H1 (cell line): ENCODE measurements at regions not wholly inside any gene's neighbourhood (a gene's known extent, or its start where the extent isn't known, plus 50 kb on each side); places are given as distances from the start of the nearest gene placed in this dataset.

Source experiments
- CTCF ChIA-PET: fragments of 300-600 bp; sonication (Branson Sonifier 250); formaldehyde crosslinking; loops from one replicate; lab custom pipeline; 2021; ENCODE audit not compliant: partially characterized antibody; lab: Charles Lee
- POLR2A ChIA-PET: fragments of 300-600 bp; sonication (Branson Sonifier 250); formaldehyde crosslinking; loops from one replicate; lab custom pipeline; 2021; ENCODE audit warnings: inconsistent platforms; ENCODE audit not compliant: partially characterized antibody; lab: Charles Lee
- DNase-seq, 2 experiments: peaks; one replicate each; pipeline versions ENCODE4 v3.0.0 to v3.0.0-alpha.2; 2010 to 2022; ENCODE audit warnings: low spot score in 2 of 2, low read depth in 1 of 2, mixed read lengths in 1 of 2
- FAIRE-seq: peaks from 2 replicates; lab custom pipeline; 2011; peaks lifted over from hg19 to GRCh38; lab: Jason Lieb, UNC
- H2AFZ ChIP-seq: 2 replicates; pipeline ENCODE4 v1.8.1; 2012; ENCODE audit warnings: low read length, inconsistent platforms
- H2AK5ac ChIP-seq: 2 replicates; pipeline ENCODE4 v1.6.1; 2013; ENCODE audit warnings: low read depth, low read length
- H2BK120ac ChIP-seq: replicated peaks from 2 replicates; pipeline ENCODE3; 2013; ENCODE audit warnings: low read depth, low read length, inconsistent platforms
- H2BK12ac ChIP-seq: 2 replicates; pipeline ENCODE4 v1.6.1; 2013; ENCODE audit warnings: low read depth, low read length
- H2BK15ac ChIP-seq: 2 replicates; pipeline ENCODE4 v1.6.1; 2013; ENCODE audit warnings: low read length
- H2BK20ac ChIP-seq: 2 replicates; pipeline ENCODE4 v1.6.1; 2013; ENCODE audit warnings: low read length
- H2BK5ac ChIP-seq: 2 replicates; pipeline ENCODE4 v1.6.1; 2013; ENCODE audit warnings: low read depth, low read length
- H3K14ac ChIP-seq: 2 replicates; pipeline ENCODE4 v1.6.1; 2013; ENCODE audit warnings: inconsistent platforms; ENCODE audit not compliant: insufficient read length
- H3K18ac ChIP-seq: 2 replicates; pipeline ENCODE4 v1.6.1; 2013; ENCODE audit warnings: low read length; ENCODE audit errors: extremely low read depth
- H3K23ac ChIP-seq: 2 replicates; pipeline ENCODE4 v1.6.1; 2013; ENCODE audit warnings: inconsistent platforms; ENCODE audit not compliant: insufficient read length
- H3K23me2 ChIP-seq: 2 replicates; pipeline ENCODE4 v1.6.1; 2013; ENCODE audit warnings: low read depth, low read length
- H3K27ac ChIP-seq: 2 replicates; pipeline ENCODE4 v1.6.1; 2011; ENCODE audit warnings: low read depth, low read length, inconsistent platforms
- H3K27me3 ChIP-seq, 4 experiments: replicated peaks in 1 of 4; 1 replicate in 1 of 4; 2 replicates in 3 of 4; pipeline versions ENCODE4 v1.6.1 to v1.8.1; 2011 to 2013; ENCODE audit warnings: low read length in 3 of 4, mild to moderate bottlenecking in 3 of 4, inconsistent platforms in 2 of 4, mixed read lengths in 2 of 4, moderate library complexity in 1 of 4; ENCODE audit not compliant: control insufficient read depth in 3 of 4, insufficient read depth in 3 of 4; ENCODE audit errors: extremely low read depth in 1 of 4
- H3K36me3 ChIP-seq, 4 experiments: 2 replicates each; pipeline versions ENCODE4 v1.6.1 to v1.8.1; 2011 to 2013; ENCODE audit warnings: mild to moderate bottlenecking in 4 of 4, low read length in 3 of 4, moderate library complexity in 2 of 4, control low read depth in 1 of 4, inconsistent platforms in 1 of 4; ENCODE audit not compliant: insufficient read depth in 4 of 4, control insufficient read depth in 2 of 4
- H3K4ac ChIP-seq: replicated peaks from 2 replicates; pipeline ENCODE3; 2013; ENCODE audit warnings: low read length, low read depth, mixed read lengths, inconsistent platforms; ENCODE audit not compliant: insufficient read length
- H3K4me1 ChIP-seq, 4 experiments: replicated peaks in 1 of 4; 1 replicate in 1 of 4; 2 replicates in 3 of 4; pipeline versions ENCODE4 v1.6.1 to v1.8.1; 2011 to 2013; ENCODE audit warnings: low read length in 3 of 4, inconsistent platforms in 2 of 4, mixed read lengths in 1 of 4; ENCODE audit not compliant: insufficient read depth in 4 of 4, control insufficient read depth in 3 of 4
- H3K4me2 ChIP-seq, 2 experiments: 2 replicates each; pipeline versions ENCODE4 v1.6.1 to v1.8.1; 2011 to 2013; ENCODE audit warnings: low read depth in 2 of 2, low read length in 2 of 2, control low read depth in 1 of 2, inconsistent platforms in 1 of 2, mild to moderate bottlenecking in 1 of 2; ENCODE audit not compliant: insufficient read depth in 1 of 2
- H3K4me3 ChIP-seq, 4 experiments: fragments of 200-600, 300-600 bp in 1 of 4; sonication (generic), shearing (Covaris generic), sonication (Bioruptor Twin) in 1 of 4; 2 replicates each; pipeline versions ENCODE4 v1.5.1 to v1.8.1; 2011 to 2016; ENCODE audit warnings: low read length in 4 of 4, low read depth in 3 of 4, control low read depth in 2 of 4, inconsistent platforms in 2 of 4, mild to moderate bottlenecking in 2 of 4, mixed read lengths in 1 of 4, moderate library complexity in 1 of 4; ENCODE audit not compliant: insufficient read depth in 2 of 4; ENCODE audit errors: extremely low read depth in 1 of 4
- H3K56ac ChIP-seq: replicated peaks from 2 replicates; pipeline ENCODE3; 2013; ENCODE audit warnings: low read depth, mild to moderate bottlenecking, mixed read lengths, low read length, inconsistent platforms; ENCODE audit not compliant: insufficient read length
- H3K79me1 ChIP-seq: 2 replicates; pipeline ENCODE4 v1.6.1; 2013; ENCODE audit warnings: low read depth, low read length, control low read depth
- H3K79me2 ChIP-seq, 2 experiments: 2 replicates each; pipeline versions ENCODE4 v1.6.1 to v1.8.1; 2012 to 2013; ENCODE audit warnings: low read length in 2 of 2, mild to moderate bottlenecking in 2 of 2, inconsistent platforms in 1 of 2; ENCODE audit not compliant: insufficient read depth in 2 of 2, control insufficient read depth in 1 of 2
- H3K9ac ChIP-seq, 4 experiments: replicated peaks in 1 of 4; 1 replicate in 1 of 4; 2 replicates in 3 of 4; pipeline versions ENCODE4 v1.6.1 to v1.8.1; 2011 to 2013; ENCODE audit warnings: low read depth in 3 of 4, low read length in 3 of 4, control low read depth in 2 of 4, mild to moderate bottlenecking in 2 of 4, moderate library complexity in 2 of 4, inconsistent platforms in 1 of 4; ENCODE audit errors: extremely low read depth in 1 of 4
- H3K9me3 ChIP-seq, 2 experiments: 2 replicates each; pipeline versions ENCODE4 v1.6.1 to v1.8.1; 2012 to 2013; ENCODE audit warnings: mild to moderate bottlenecking in 2 of 2, moderate library complexity in 2 of 2, control low read depth in 1 of 2, inconsistent platforms in 1 of 2, low read depth in 1 of 2, low read length in 1 of 2, mixed read lengths in 1 of 2; ENCODE audit not compliant: insufficient read depth in 2 of 2
- H4K20me1 ChIP-seq, 2 experiments: replicated peaks in 1 of 2; 2 replicates each; pipeline versions ENCODE3 to v1.8.1; 2011 to 2013; ENCODE audit warnings: inconsistent platforms in 2 of 2, low read length in 2 of 2, mild to moderate bottlenecking in 1 of 2; ENCODE audit not compliant: insufficient read depth in 2 of 2, control insufficient read depth in 1 of 2
- H4K5ac ChIP-seq: 2 replicates; pipeline ENCODE4 v1.6.1; 2013; ENCODE audit warnings: low read length, low read depth, mixed read lengths, inconsistent platforms; ENCODE audit not compliant: insufficient read length
- H4K8ac ChIP-seq: 2 replicates; pipeline ENCODE4 v1.8.0; 2013; ENCODE audit warnings: mild to moderate bottlenecking, moderate library complexity, low read length, inconsistent platforms; ENCODE audit not compliant: insufficient read depth; ENCODE audit errors: extremely low read depth
- H4K91ac ChIP-seq: replicated peaks from 2 replicates; pipeline ENCODE3; 2013; ENCODE audit warnings: low read length, mixed read lengths, inconsistent platforms; ENCODE audit not compliant: insufficient read length
- BRCA1 ChIP-seq: IDR thresholded peaks from 2 replicates; pipeline ENCODE4 v1.6.1; 2012; ENCODE audit warnings: low read depth, low read length, improper control_type of control experiment
- EZH2 ChIP-seq: fragments of 200-600 bp; sonication (generic); IDR thresholded peaks from 2 replicates; pipeline ENCODE4 v1.7.1; 2012; ENCODE audit warnings: low read depth, mild to moderate bottlenecking, moderate library complexity, low read length, inconsistent platforms; ENCODE audit not compliant: severe bottlenecking
- FOSL1 ChIP-seq: IDR thresholded peaks from 2 replicates; pipeline ENCODE4 v1.6.1; 2011; ENCODE audit warnings: mild to moderate bottlenecking, low read depth, low read length, moderate library complexity; ENCODE audit not compliant: insufficient read depth
- HDAC6 ChIP-seq: IDR thresholded peaks from one replicate; pipeline ENCODE4 v1.7.1; 2012; ENCODE audit warnings: low read depth, mild to moderate bottlenecking, inconsistent platforms, low read length, moderate library complexity
- NANOG ChIP-seq: IDR thresholded peaks from 2 replicates; pipeline ENCODE4 v1.6.1; 2011; ENCODE audit warnings: low read length, low read depth, mild to moderate bottlenecking, inconsistent platforms; ENCODE audit not compliant: insufficient read depth, poor library complexity, severe bottlenecking
- NRF1 ChIP-seq: IDR thresholded peaks from 2 replicates; pipeline ENCODE4 v1.6.1; 2011; ENCODE audit warnings: mild to moderate bottlenecking, low read depth, low read length, improper control_type of control experiment
- RBBP5 ChIP-seq: IDR thresholded peaks from 2 replicates; pipeline ENCODE4 v1.7.1; 2012; ENCODE audit warnings: low read depth, mild to moderate bottlenecking, inconsistent platforms, low read length, moderate library complexity, borderline replicate concordance
- SIRT6 ChIP-seq: IDR thresholded peaks from one replicate; pipeline ENCODE4 v1.7.1; 2012; ENCODE audit warnings: low read length, inconsistent platforms
- TBP ChIP-seq: IDR thresholded peaks from 2 replicates; pipeline ENCODE4 v1.6.1; 2011; ENCODE audit warnings: low read depth, low read length, improper control_type of control experiment
- ZNF274 ChIP-seq: IDR thresholded peaks from 2 replicates; pipeline ENCODE4 v1.7.0; 2012; ENCODE audit warnings: low read length, borderline replicate concordance; ENCODE audit errors: extremely low read depth
- WGBS, 2 experiments: shearing (Covaris generic) in 1 of 2; methylation state at CpG; one replicate each; pipeline versions ENCODE4 v1.1.6 to v1.1.7; 2013 to 2015; ENCODE audit warnings: low lambda C conversion rate in 2 of 2, mixed read lengths in 2 of 2, inconsistent platforms in 1 of 2, low coverage in 1 of 2, missing lambda C conversion rate in 1 of 2; ENCODE audit not compliant: insufficient replicate concordance in 2 of 2, insufficient coverage in 1 of 2, insufficient read length in 1 of 2; ENCODE audit errors: extremely low coverage in 1 of 2, missing lambda C conversion rate in 1 of 2; 5-methylcytosine and 5-hydroxymethylcytosine counted together
- TF ChIP-seq, protein P1 (sequence below): IDR thresholded peaks from 2 replicates; pipeline ENCODE4 v1.6.1; 2012; ENCODE audit warnings: low read length, inconsistent platforms

- Histone ChIP-seq H3K27me3 (no peaks in the 10 kb centered on the region), H3K79me1 (no peaks in the 10 kb centered on the region), H3K4ac (no peak overlapping the region), H3K4me2 (no peak overlapping the region), H2BK12ac (peak overlapping the region; percentile 50), H3K4me1 (peaks cover 0 to 15% (median 5%) of the 10 kb centered on the region in 4 experiments; a peak in 6 of 7 replicates), H3K14ac (no peak overlapping the region), H2AK5ac (0 out of 2 replicates have a peak overlapping the region, but pooled peaks have one; percentile 17), H3K9ac (no peak overlapping the region), H4K8ac (peak overlapping the region; percentile 31; the same call in 1 of the 2 replicates), H2BK20ac (no peak overlapping the region), H2BK120ac (no peak overlapping the region), H4K91ac (no peak overlapping the region), H2AFZ (no peak overlapping the region), H3K23ac (no peak overlapping the region), H2BK5ac (no peak overlapping the region), H4K20me1 (no peaks in the 10 kb centered on the region), H4K5ac (no peak overlapping the region), H3K36me3 (no peaks in the 10 kb centered on the region), H3K56ac (no peak overlapping the region)
- ChIA-PET CTCF (interaction anchor here (0.6 to 1.5 kb wide), 4 partner anchors 15 to 153 kb away, joined by 3 to 5 read pairs (median 3); no protein-coding TSS in a partner anchor), POLR2A (interaction anchor here (1.3 kb wide), 1 partner anchor 8 kb away, joined by 3 read pairs; no protein-coding TSS in a partner anchor)
- 80% methylated on average over 11 of the region's 11 CpGs; no CpG with 5 or more reads in 1 of the 2 experiments for WGBS, 2 experiments
- DNase-seq (no peak), FAIRE-seq (no peak)
- TF ChIP-seq TBP (no peak), NRF1 (no peak), HDAC6 (no peak), FOSL1 (no peak), NANOG (no peak), BRCA1 (no peak), RBBP5 (no peak), ZNF274 (no peak), SIRT6 (no peak), EZH2 (no peak)
- TF ChIP-seq, protein P1, sequence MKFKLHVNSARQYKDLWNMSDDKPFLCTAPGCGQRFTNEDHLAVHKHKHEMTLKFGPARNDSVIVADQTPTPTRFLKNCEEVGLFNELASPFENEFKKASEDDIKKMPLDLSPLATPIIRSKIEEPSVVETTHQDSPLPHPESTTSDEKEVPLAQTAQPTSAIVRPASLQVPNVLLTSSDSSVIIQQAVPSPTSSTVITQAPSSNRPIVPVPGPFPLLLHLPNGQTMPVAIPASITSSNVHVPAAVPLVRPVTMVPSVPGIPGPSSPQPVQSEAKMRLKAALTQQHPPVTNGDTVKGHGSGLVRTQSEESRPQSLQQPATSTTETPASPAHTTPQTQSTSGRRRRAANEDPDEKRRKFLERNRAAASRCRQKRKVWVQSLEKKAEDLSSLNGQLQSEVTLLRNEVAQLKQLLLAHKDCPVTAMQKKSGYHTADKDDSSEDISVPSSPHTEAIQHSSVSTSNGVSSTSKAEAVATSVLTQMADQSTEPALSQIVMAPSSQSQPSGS: no peak
- TF ChIP-seq, all 59 proteins: peak for 0
- H3K23me2 ChIP-seq: no peaks in the 10 kb centered on the region
- no peaks in the 10 kb centered on the region for H3K9me3 ChIP-seq
- no peaks in the 10 kb centered on the region for H3K79me2 ChIP-seq
- peak overlapping the region; percentile 62; the same call in 1 of the 2 replicates for H3K18ac ChIP-seq
- no peak overlapping the region for H2BK15ac ChIP-seq
- H3K27ac ChIP-seq: no peak overlapping the region
- no peak overlapping the region for H3K4me3 ChIP-seq
Observed at GRCh38 chr16:87100306-87101058, 216.7 kb downstream of the C16orf95 start.
